Upper lobe of left lung (tissue), 4 donors: ENCODE measurements at regions not wholly inside any gene's neighbourhood (a gene's known extent, or its start where the extent isn't known, plus 50 kb on each side); places are given as distances from the start of the nearest gene placed in this dataset.

Experiments
- CTCF ChIP-seq, 6 experiments: fragments of 450-650 bp in 4 of 6; fragments of 200-600 bp in 2 of 6; sonication (generic) in 2 of 6; IDR thresholded peaks; one replicate each; pipeline ENCODE4 v1.5.1; 2016 to 2019; ENCODE audit warnings: antibody characterized with exemption in 6 of 6
- EP300 ChIP-seq, 4 donors: sonication (generic); formaldehyde crosslinking; IDR thresholded peaks; one replicate each; pipeline ENCODE4 v1.5.1; 2017; ENCODE audit warnings: antibody characterized with exemption in 4 of 4, control low read depth in 2 of 4
- POLR2A ChIP-seq, 4 donors: fragments of 450-650 bp; IDR thresholded peaks; one replicate each; pipeline ENCODE4 v1.5.1; 2016 to 2017; ENCODE audit warnings: antibody characterized with exemption in 4 of 4, mild to moderate bottlenecking in 2 of 4
- POLR2AphosphoS5 ChIP-seq, 2 donors: sonication (generic); formaldehyde crosslinking; IDR thresholded peaks; one replicate each; pipeline ENCODE4 v1.5.1; 2017; ENCODE audit warnings: antibody characterized with exemption in 2 of 2

GRCh38 chr16:66150698-66151482 is 215.6 kb upstream of the CDH5 start:
- TF ChIP-seq CTCF (IDR thresholded peaks at IDR 0.05) (no peak), POLR2A (IDR thresholded peaks at IDR 0.05) (no peak), POLR2AphosphoS5 (IDR thresholded peaks at IDR 0.05) (peak; percentile 18 to 21), EP300 (IDR thresholded peaks at IDR 0.05) (no peak)
